Common myeloid progenitor, CD34-positive (primary cell): ENCODE measurements at regions not wholly inside any gene's neighbourhood (a gene's known extent, or its start where the extent isn't known, plus 50 kb on each side); places are given as distances from the start of the nearest gene placed in this dataset.

Experiments used
- CTCF ChIA-PET: fragments of 350-600 bp; sonication (Branson Sonifier 250); formaldehyde crosslinking; loops from one replicate; lab custom pipeline; 2021; ENCODE audit warnings: antibody characterized with exemption; lab: Charles Lee
- POLR2A ChIA-PET: fragments of 350-600 bp; sonication (Branson Sonifier 250); formaldehyde crosslinking; loops from one replicate; lab custom pipeline; 2021; ENCODE audit warnings: antibody characterized with exemption; lab: Charles Lee
- DNase-seq, 3 donors: peaks; one replicate each; pipeline versions ENCODE4 v3.0.0 to v3.0.0-alpha.2; 2013
- H3K27ac ChIP-seq, 2 experiments: 1 replicate in 1 of 2; 2 replicates in 1 of 2; pipeline ENCODE4 v1.7.0; 2013; ENCODE audit warnings: inconsistent platforms in 2 of 2, low read length in 2 of 2, mild to moderate bottlenecking in 2 of 2, low read depth in 1 of 2, moderate library complexity in 1 of 2; ENCODE audit not compliant: severe bottlenecking in 2 of 2, insufficient read depth in 1 of 2, poor library complexity in 1 of 2
- H3K27me3 ChIP-seq, 5 experiments: replicated peaks in 2 of 5; 1 replicate in 3 of 5; 2 replicates in 2 of 5; pipeline versions ENCODE4 v1.6.1 to v1.7.0; 2013; ENCODE audit warnings: low read length in 4 of 5, mild to moderate bottlenecking in 2 of 5, moderate library complexity in 2 of 5, inconsistent platforms in 1 of 5; ENCODE audit not compliant: insufficient read depth in 5 of 5, control insufficient read depth in 4 of 5
- H3K36me3 ChIP-seq, 4 experiments: 1 replicate in 2 of 4; 2 replicates in 2 of 4; pipeline versions ENCODE4 v1.6.1 to v1.7.0; 2013; ENCODE audit warnings: low read length in 3 of 4, control low read depth in 1 of 4, mild to moderate bottlenecking in 1 of 4; ENCODE audit not compliant: control insufficient read depth in 4 of 4, insufficient read depth in 4 of 4
- H3K4me1 ChIP-seq, 4 experiments: 1 replicate in 3 of 4; 2 replicates in 1 of 4; pipeline versions ENCODE4 v1.6.1 to v1.7.1; 2013; ENCODE audit warnings: low read length in 3 of 4, mild to moderate bottlenecking in 3 of 4, control low read depth in 1 of 4, inconsistent platforms in 1 of 4, moderate library complexity in 1 of 4; ENCODE audit not compliant: control insufficient read depth in 4 of 4, insufficient read depth in 4 of 4; ENCODE audit errors: control extremely low read depth in 1 of 4
- H3K4me3 ChIP-seq, 7 experiments: 1 replicate in 4 of 7; 2 replicates in 3 of 7; pipeline versions ENCODE4 v1.5.1 to v1.7.0; 2013; ENCODE audit warnings: mild to moderate bottlenecking in 7 of 7, low read length in 6 of 7, moderate library complexity in 6 of 7, inconsistent platforms in 2 of 7, low read depth in 2 of 7, control low read depth in 1 of 7; ENCODE audit not compliant: insufficient read depth in 4 of 7, control insufficient read depth in 1 of 7; ENCODE audit errors: extremely low read depth in 1 of 7
- H3K9me3 ChIP-seq, 5 experiments: 1 replicate in 4 of 5; 2 replicates in 1 of 5; pipeline versions ENCODE4 v1.6.1 to v1.7.1; 2013; ENCODE audit warnings: low read length in 4 of 5, mild to moderate bottlenecking in 2 of 5, inconsistent platforms in 1 of 5, low read depth in 1 of 5, moderate library complexity in 1 of 5; ENCODE audit not compliant: control insufficient read depth in 4 of 5, insufficient read depth in 2 of 5; ENCODE audit errors: control extremely low read depth in 1 of 5
- WGBS: methylation state at CpG from one replicate; pipeline ENCODE4 v1.1.5; 2013; ENCODE audit not compliant: insufficient coverage; 5-methylcytosine and 5-hydroxymethylcytosine counted together

- H3K4me3 ChIP-seq: no peak overlapping the region
- H3K27me3 ChIP-seq: peaks cover 3 to 20% (median 7%) of the 10 kb centered on the region in 5 experiments
- POLR2A ChIA-PET: no interaction called here
- DNase-seq: no peak
- no peak overlapping the region for H3K27ac ChIP-seq
- WGBS: no CpG with 5 or more reads among the region's 1 CpG
- H3K4me1 ChIP-seq: peaks cover 0 to 3% (median 1%) of the 10 kb centered on the region in 4 experiments
- H3K36me3 ChIP-seq: no peaks in the 10 kb centered on the region
- peaks cover 0 to 10% (median 0%) of the 10 kb centered on the region in 5 experiments for H3K9me3 ChIP-seq
- CTCF ChIA-PET: no interaction called here
Observed at GRCh38 chr16:55252577-55252976, 71.4 kb upstream of the IRX6 start.

- CTCF ChIA-PET: no interaction called here
Observed at GRCh38 chr16:55253987-55254386, 70.0 kb upstream of the IRX6 start.

GRCh38 chr16:55255733-55256282 lies 68.2 kb upstream of the IRX6 start:
- ChIA-PET CTCF (interaction anchor here (2.0 kb wide), 1 partner anchor 1706 kb away, joined by 6 read pairs; no protein-coding TSS in a partner anchor), POLR2A (no interaction called here)
- no peak for DNase-seq
- Histone ChIP-seq H3K27ac (no peak overlapping the region), H3K4me3 (no peak overlapping the region), H3K36me3 (no peaks in the 10 kb centered on the region), H3K4me1 (no peaks in the 10 kb centered on the region), H3K27me3 (peaks cover 2 to 20% (median 6%) of the 10 kb centered on the region in 5 experiments), H3K9me3 (peaks cover 0 to 10% (median 0%) of the 10 kb centered on the region in 5 experiments)
- 48% methylated on average over 7 of the region's 9 CpGs for WGBS

More at GRCh38 chr16:55253987-55254386, 70.0 kb upstream of the IRX6 start:
- H3K9me3 ChIP-seq: peaks cover 0 to 10% (median 0%) of the 10 kb centered on the region in 5 experiments
- no peak overlapping the region for H3K4me3 ChIP-seq
- H3K27ac ChIP-seq: no peak overlapping the region
- H3K4me1 ChIP-seq: no peaks in the 10 kb centered on the region
- POLR2A ChIA-PET: no interaction called here
- no peaks in the 10 kb centered on the region for H3K36me3 ChIP-seq
- peaks cover 3 to 20% (median 6%) of the 10 kb centered on the region in 5 experiments for H3K27me3 ChIP-seq
- no peak for DNase-seq

- no peak overlapping the region for H3K27ac ChIP-seq
- no peaks in the 10 kb centered on the region for H3K4me1 ChIP-seq
- 93% methylated on average over 18 of the region's 20 CpGs for WGBS
- POLR2A ChIA-PET: no interaction called here
- H3K9me3 ChIP-seq: peaks cover 0 to 10% (median 0%) of the 10 kb centered on the region in 5 experiments
- no peak for DNase-seq
- H3K4me3 ChIP-seq: no peak overlapping the region
- CTCF ChIA-PET: interaction anchor here (0.9 to 2.1 kb wide), 6 partner anchors 8 to 1706 kb away, joined by 3 to 9 read pairs (median 6); no protein-coding TSS in a partner anchor
- no peaks in the 10 kb centered on the region for H3K36me3 ChIP-seq
- peaks cover 2 to 17% (median 6%) of the 10 kb centered on the region in 5 experiments for H3K27me3 ChIP-seq
Observed at GRCh38 chr16:55256412-55257016, 67.5 kb upstream of the IRX6 start.

- WGBS: 30% methylated on average over 8 of the region's 9 CpGs
- ChIA-PET POLR2A (no interaction called here), CTCF (interaction anchor here (0.7 to 2.1 kb wide), 17 partner anchors 9 to 1708 kb away, joined by 3 to 9 read pairs (median 4); no protein-coding TSS in a partner anchor)
- DNase-seq: peak; percentile 60 to 74 (median 74)
- no peaks in the 10 kb centered on the region for H3K4me1 ChIP-seq
- no peak overlapping the region for H3K27ac ChIP-seq
- H3K27me3 ChIP-seq: peaks cover 0 to 17% (median 6%) of the 10 kb centered on the region in 5 experiments
- H3K9me3 ChIP-seq: peaks cover 0 to 10% (median 0%) of the 10 kb centered on the region in 5 experiments
- H3K36me3 ChIP-seq: no peaks in the 10 kb centered on the region
- H3K4me3 ChIP-seq: no peak overlapping the region
Observed at GRCh38 chr16:55257966-55258613, 65.9 kb upstream of the IRX6 start.

GRCh38 chr16:55261301-55261700 lies 62.7 kb upstream of the IRX6 start:
- no peak for DNase-seq
- ChIA-PET CTCF (no interaction called here), POLR2A (no interaction called here)
- Histone ChIP-seq H3K4me1 (no peaks in the 10 kb centered on the region), H3K27me3 (peaks cover 0 to 11% (median 4%) of the 10 kb centered on the region in 5 experiments), H3K9me3 (no peaks in the 10 kb centered on the region), H3K4me3 (no peak overlapping the region), H3K36me3 (no peaks in the 10 kb centered on the region), H3K27ac (no peak overlapping the region)
- 83% methylated on average over 3 of the region's 3 CpGs for WGBS
